ENCODE measurements at regions not wholly inside any gene's neighbourhood (a gene's known extent, or its start where the extent isn't known, plus 50 kb on each side); places are given as distances from the start of the nearest gene placed in this dataset.
"Not testable (repeated sequence)": the region's sequence is repeated elsewhere in the genome, so short reads cannot be mapped to it uniquely, and the experiment has no call there.

DNA sequence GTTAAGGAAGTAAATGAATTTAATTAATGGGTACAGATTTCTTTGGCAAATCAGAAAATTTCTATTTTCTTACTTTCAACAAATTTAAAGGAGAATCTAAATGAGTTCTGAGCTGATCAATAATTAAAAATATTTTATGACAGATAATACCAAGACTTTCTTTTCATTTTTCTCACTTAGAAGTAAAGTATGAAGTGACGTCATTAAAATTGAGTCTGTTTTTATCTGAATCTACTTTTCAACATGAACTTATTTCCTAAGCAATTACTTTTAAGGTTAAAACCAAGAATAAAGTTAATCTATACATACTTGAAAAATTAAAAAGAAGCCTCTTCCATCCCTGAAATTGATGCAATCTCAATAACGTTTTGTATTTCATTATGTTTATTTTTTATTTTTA lies 552.8 kb upstream of the ST8SIA4 start:
- no peak for DNase-seq

DNA sequence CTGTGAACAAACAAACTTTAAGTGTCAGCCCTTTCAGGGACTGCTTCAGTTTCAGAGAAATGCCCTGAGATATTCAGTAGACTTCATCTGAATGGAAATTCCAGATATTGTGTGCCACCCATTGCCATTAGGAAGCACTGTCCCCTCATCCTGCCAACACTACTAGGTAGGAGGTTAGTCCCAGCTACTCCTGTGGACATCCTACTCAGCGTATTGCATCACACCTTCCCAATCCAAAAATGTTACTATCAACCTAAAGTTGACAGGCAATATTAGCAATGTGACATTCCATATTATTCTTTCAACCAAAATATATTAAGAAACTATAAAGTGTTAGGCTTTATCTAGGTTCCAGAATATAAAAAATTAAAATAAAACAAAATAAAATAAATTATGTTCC lies 552.0 kb upstream of the ST8SIA4 start:
- DNase-seq, result no peak

DNA sequence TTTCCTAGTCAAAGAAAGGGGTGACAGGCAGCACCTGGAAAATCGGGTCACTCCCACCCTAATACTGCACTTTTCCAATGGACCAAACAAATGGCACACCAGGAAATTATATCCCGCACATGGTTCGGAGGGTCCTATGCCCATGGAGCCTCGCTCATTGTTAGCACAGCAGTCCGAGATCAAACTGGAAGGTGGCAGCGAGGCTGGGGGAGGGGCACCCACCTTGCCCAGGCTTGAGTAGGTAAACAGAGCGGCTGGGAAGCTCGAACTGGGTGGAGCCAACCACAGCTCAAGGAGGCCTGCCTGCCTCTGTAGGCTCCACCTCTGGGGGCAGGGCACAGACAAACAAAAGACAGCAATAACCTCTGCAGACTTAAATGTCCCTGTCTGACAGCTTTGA lies 539.2 kb upstream of the ST8SIA4 start:
- DNase-seq, result not testable (repeated sequence)

DNA sequence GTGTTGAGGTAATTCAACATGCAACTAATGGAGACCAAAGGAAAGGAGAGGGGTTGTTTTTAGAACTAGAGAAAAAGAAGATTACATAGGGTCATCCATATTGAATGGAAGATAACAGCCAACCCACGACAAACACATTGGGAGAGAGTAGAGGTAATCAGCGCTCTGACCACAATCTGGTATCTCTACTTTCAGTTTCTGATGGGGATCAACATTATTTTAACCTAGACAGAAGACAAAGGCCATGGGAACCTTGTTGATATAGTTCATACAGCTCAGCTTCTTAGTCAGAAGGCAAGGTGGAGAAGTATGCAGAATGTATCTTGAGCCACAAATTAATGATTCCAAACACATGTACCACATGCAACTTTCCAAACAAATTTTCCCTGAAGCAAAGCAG lies 537.1 kb upstream of the ST8SIA4 start:
- DNase-seq, result no peak

DNA sequence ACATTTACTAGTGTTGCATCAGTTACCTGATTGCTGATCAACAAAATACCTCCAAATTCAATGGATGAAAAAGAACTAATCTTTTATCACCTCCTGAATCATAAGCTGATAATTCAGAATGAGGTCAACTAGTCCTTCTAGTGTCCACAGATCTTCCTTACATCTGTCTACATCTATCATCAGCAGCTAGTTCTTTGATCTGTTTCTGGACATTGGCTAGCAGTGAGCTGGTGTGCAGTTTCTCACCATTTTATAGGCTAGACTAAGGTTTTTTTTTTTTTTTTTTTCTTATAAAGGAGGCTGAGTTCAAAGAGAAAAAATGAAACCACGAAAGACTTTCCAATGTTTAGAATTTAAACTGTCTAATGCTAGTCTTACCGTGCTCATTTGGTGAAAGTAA lies 534.3 kb upstream of the ST8SIA4 start:
- no peak for DNase-seq

DNA sequence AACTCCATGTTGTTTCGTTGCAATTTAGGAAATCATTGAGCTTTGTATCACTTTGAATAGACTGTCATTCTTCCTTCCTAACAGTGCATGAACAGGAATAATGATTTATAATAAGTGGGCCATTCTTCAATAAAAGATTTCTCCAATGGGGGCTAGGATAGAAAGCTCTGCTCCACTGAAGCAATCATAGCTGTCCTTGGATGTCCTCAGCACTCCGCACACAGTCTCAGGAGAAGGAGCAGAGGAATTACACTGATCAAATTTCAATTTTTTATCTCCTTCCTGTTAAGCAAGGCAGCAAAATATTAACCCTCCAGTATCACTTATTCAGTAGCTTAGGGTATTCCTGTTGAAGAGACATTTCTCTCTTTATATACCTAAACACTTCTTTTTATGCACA lies 532.7 kb upstream of the ST8SIA4 start:
- no peak for DNase-seq

DNA sequence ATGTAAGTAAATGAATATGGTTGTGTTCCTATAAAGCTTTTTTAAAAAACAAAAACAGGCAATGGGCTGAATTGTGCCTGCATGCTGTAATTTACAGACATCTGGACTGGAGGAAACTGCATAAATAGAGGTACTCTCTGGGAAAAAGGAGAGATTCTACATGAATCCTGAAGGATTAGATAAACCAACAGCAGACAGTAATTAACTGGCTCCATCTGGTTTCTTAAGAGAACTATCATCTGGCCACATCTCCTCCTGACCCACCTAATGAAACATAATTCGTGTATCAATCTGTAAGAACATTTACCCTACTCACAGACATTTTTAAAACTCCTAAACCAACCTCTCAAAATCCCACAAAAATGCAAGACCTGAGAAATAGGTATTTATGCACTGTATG lies 528.1 kb upstream of the ST8SIA4 start:
- no peak for DNase-seq

DNA sequence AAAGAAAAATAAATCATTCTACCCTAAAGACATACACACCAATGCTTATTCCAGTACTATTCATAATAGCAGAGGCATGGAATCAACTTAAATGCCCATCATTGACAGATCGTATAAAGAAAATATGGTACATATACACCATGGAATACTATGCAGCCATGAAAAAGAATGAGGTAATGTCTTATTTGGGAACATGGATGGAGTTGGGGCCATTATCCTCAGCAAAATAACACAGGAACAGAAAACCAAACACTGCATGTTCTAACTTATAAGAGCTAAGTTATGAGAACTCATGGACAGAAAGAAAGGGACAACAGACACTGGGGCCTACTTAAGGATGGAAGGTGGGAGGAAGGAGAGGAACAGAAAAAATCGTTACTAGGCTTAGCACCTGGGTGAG lies 527.5 kb upstream of the ST8SIA4 start:
- no peak for DNase-seq

DNA sequence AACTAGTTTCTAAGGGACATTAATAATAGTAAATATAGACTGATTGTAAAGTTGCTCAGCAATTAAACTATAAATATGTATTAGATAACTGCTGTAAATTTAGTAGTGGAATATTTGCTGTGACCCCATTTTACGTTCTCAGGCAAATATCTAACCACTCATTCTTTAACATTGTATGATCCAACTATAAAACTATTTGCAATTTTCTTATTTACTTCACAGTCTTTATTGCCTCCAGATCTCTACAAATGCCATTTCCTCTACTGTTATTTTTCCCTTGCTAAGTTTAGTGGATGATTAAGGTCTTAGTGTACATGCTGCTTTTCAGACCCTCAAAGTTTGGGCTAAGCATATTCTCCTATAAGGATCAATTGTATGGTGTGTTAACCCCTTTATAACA lies 526.2 kb upstream of the ST8SIA4 start:
- no peak for DNase-seq

DNA sequence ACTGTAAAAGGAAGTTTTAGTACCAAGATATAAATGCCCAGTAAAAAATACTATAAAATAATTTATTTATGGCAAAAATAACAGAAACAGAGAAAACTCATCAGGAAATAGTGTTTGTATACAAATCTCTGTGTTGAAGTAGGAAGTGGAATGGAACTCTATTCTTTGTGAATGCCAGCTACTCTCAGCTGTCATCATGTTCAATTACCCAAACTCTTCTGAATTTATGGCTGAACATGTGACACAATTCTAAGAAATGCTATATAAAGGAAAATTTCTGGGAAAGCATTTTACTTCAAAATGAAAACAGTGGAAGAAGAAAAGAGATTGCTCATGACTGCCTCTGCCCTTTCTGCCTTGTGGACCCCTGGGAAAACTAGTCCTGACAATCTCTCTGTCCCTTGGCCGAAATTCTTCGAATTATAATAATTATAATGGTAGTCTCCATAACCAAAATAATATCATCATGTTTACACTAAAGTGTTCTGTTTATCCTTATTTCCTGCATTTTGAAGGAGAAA lies 522.3 kb upstream of the ST8SIA4 start:
- no peak for DNase-seq

DNA sequence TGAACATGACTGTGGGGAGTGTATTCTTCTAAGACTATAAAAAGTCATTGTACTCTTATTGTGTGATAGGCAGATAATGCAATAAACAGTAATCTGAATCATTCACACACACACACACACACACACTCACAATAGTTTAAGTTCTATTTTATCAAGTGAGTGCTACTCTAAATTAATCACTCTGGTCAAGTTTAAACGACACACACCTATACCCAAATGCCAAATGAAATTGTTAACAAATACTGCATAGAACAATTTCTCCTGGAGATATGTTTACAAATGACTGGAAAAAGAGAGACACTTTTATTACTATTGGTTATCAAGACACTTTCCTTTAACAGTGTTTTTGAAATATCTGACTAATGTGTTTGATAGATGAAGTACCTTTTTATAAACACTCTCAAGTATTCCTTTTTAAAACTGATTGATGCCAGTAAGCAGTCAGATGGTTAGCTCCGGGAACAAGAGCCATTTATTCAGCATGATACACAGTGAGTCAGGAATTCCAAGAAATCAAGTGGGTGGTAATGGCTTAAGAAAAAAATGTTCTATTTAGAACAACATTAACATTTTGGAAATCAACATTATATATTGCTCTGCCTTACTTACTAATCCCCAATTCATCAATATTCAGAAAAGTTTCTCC lies 521.6 kb upstream of the ST8SIA4 start:
- no peak for DNase-seq

DNA sequence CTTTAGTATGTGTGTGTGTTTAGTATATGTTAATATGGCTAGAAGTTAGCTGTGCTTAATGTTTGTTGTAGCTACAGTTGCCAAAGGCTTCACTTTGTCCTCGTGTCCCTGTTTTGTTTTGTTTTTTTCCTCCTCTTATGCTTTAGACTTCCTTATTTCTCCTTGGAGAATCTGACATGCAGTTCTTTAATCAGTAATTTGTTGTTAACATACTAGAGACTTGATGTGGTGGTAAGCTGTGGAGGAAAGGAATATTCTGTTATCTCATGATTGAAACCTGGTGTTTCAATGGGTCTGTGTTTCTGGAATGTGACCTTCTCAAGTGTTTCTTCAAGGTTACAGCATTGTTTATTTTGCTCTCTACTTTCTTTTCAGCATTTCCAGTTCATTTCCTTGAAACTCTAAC lies 515.6 kb upstream of the ST8SIA4 start:
- no peak for DNase-seq

DNA sequence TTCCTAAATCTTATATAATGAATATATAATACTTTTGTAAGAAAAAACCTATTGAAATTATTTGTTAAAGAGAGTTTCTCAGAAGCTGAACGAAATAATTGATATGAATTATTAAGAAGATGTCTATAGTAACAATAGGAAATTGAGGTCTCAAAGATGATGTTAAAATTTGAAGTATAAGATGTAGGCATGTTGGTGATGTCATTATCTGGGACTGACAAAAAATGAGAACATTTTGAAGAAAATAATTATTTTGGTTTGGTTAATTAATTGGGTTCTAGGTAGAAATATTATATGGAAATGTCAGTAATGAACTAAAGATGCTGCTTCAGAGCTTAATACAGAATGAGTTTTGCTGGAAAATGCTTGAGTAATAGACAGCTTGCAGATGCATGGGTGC lies 501.4 kb upstream of the ST8SIA4 start:
- no peak for DNase-seq

DNA sequence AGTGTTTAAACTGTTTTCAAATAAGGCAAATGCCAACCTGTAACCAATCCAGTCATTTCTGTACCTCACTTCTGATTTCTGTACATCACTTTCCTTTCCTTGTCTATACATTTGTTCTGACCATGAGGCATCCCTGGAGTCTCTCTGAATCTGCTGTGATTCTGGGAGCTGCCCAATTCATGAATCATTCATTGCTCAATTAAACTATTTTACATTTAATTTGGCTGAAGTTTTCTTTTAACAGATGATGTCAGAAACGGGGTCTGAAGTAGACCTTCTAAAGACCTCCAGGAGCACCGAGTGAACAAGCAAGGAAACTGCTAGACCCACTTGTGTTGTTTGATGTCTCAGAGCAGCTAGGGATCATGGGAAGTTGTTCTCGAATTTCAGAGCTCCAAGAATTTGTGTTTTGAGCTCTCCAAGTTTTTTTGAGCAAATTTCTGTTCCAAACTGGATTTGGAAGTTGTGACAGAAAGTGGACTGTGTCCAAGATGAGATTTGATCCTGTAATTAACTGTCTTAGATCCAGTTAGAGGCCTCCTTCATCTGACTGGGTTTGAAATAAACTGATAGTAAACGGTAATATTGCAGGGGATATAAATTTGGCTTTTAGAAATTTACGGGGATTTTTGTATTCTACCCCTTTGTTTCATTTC lies 490.8 kb upstream of the ST8SIA4 start:
- DNase-seq, result no peak

DNA sequence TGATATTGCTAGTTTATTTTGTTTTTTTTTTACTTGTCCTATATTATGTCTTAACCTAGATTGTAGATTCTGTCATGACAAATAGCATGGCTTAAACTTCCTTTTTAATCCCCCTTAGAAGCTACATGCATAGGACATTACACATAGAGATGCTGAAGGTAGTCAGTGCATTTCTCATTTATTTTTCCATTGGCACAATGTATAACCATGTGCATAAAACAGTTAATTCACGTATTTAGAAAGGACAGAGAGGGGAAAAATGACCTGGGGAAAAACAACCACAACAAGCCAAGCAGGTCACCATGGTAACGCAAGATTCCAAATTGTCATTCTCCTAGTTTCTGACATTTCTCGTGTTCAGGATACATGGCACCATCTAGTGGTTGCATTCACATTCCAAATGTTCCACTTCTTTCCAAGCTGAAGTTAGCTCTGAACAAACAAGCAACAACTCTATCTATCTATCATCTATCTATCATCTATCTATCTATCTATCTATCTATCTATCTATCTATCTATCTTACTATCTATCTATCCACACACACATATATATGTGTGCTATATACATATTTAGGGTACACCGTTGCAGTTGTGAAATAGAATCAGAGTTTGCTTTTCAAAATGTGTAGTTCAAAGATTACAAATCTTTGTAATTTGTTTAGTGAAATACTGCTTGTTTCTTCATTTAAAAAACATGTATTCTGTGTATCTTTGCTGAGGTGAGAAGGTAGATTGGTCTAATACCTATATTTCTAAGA lies 487.2 kb upstream of the ST8SIA4 start:
- DNase-seq, result peak; percentile 25

DNA sequence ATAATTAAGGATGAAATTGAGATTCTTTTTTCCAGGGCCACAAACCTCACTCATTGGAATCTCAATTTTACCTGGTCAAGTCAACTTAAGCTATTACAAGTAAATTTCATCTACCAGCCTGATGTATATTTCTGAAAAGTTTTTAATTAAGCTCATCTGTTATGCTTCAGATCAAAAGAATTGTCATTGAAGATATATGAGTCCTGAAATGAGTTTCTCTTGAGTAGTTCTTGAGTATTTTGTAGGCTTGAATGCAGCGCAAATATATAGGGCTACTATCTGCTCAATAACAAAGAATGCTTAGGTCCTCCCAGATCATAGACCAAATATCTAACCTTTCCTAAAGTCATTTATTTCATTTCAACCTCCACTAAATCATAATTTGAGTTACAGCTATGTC lies 482.2 kb upstream of the ST8SIA4 start:
- DNase-seq, result no peak

DNA sequence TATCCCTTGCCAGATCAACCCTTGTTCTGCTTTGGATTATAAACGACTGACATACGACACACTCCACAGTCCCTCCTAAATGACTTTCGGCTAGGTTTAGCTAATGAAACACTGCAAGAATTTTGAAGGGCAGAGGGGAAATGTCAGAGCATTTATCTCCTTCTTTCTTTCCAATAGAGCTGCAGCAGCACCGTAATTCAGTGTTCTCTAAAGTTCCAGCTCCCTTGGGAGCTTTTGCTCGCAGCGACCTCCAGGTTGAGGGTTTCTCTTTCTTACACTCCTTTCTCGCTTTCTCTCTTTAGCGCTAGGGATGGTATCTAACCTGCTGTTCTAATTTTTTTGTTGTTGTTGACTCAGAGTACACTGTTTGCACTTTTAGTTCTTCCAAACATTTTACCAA lies 467.1 kb upstream of the ST8SIA4 start:
- DNase-seq, result no peak

DNA sequence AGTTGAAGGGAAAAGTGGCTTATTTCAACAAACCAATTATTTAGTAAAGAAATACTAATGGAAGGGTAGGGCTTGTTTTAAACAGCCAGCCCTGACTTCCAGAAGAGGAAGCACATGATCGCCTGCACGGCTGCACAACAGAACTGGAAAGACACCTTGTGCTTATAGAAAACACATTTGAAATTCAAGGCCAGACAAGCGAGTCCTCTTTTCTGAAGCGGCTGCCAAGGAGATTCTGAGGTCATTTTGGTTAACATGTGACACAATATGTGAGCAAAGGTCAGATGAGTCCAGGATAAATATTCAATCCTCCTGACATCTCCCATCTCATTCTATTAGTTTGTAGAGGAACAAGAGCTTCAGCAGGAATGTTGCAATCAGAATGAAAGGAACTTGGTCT lies 461.4 kb upstream of the ST8SIA4 start:
- no peak for DNase-seq

DNA sequence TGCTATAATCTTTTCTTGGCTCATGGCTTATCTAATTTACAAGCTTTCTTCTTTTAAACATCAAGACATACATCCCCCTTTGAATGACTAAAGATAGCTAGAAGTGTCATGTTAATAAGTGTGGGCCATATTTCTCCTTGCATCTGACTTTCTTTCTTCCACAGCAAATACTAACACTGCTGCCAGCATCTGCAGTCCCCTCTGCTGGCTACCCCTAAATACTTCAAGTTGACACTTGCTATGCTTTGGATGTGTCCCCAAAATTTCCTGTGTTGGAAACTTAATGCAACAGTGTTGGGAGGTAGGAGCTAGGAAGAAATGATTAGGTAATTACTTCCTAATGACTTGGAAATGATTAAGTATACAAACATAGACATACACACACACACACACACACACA lies 459.0 kb upstream of the ST8SIA4 start:
- DNase-seq, result no peak

DNA sequence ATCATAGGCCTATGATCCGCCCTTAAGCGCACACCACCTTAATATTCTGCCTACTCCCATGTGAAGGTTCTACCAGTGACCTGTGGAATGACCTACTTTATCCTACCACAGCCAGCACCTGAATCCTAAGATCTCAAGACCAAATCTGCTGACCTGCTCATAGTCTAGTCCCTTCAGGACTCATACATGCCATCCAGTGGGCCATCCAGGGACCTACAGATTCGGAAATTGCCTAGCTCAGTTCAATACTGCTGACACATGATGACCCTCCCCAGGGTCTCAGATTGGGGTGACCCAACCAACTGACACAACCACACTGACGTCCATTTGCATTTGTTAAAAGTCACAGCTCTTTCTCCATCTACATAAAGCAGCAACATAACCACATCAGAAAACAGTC lies 443.8 kb upstream of the ST8SIA4 start:
- DNase-seq, result no peak

DNA sequence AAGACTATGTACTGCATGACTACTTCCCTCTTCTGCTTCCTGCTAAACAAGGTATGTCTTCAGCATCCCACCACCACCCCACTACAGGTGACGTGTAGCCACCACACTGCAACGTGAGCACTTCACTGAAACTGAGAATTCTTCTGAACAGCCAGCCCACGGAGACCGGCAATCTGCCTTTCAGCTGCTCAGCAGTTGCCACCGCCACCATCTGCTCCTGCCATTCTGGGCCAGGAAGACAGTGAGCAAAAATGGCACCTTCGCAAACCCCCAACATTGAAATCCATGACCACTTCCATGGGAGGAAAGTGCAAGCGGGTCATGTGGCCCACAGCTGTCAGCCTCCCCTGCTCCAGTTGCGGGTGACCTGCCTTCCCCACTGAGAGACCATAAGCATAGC lies 443.4 kb upstream of the ST8SIA4 start:
- DNase-seq, result no peak

DNA sequence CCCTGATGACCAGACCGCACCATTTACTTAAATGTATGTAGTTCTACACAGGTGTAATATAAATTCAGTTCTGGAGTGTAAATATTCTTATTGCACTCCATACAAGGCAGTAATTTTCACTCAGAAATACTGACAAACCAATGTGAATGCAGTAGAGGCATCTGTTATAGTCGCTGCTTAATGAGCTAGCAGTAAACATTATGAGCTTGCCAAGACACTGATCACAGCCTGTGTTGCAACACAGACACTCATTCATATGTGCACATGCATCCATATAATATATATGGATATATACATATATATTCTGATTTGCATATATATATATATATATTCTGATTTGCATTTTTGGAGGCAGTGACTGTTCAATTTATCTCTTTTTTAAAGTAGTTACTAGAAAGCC lies 435.1 kb upstream of the ST8SIA4 start:
- no peak for DNase-seq

DNA sequence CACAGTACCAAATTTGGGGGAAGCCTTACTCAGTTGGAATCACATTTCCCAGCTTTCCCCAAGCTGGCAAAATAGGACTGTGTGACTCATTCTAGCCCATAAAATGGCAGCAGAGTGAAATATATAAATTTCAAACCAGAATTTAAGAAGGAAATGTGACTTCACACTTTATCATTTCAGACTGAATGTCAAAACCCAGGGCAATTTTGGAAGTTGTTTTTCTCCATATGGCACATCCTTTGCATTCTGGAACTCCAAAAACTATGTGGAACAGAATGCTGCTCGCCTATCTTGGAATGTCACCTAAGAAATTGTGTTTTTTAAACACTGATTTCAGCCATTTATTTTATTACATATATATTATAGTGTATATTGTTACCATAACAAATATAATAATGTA lies 424.7 kb upstream of the ST8SIA4 start:
- DNase-seq, result no peak

DNA sequence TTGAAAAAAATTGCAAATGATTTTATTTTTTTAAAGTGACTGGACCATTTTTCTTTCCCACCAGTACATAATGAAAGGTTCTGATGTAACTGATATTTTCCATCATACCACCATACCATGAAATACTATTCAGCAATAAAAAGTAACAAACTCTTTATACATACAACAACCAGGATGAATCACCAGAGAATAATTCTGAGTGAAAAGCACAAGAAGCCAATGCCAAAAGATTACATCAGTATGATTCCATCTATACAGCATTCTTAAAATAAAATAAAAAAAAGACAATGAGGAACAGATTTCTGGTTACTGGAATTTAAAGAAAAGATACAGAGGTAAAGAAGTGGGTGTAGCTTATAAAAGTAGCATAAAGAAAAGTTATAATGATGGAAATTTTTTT lies 423.7 kb upstream of the ST8SIA4 start:
- DNase-seq, result no peak

All from CD4-positive, alpha-beta T cell treated with Interleukin-10 for 1 hour (primary cell).